ENCODE measurements at regions not wholly inside any gene's neighbourhood (a gene's known extent, or its start where the extent isn't known, plus 50 kb on each side); places are given as distances from the start of the nearest gene placed in this dataset.

DNA sequence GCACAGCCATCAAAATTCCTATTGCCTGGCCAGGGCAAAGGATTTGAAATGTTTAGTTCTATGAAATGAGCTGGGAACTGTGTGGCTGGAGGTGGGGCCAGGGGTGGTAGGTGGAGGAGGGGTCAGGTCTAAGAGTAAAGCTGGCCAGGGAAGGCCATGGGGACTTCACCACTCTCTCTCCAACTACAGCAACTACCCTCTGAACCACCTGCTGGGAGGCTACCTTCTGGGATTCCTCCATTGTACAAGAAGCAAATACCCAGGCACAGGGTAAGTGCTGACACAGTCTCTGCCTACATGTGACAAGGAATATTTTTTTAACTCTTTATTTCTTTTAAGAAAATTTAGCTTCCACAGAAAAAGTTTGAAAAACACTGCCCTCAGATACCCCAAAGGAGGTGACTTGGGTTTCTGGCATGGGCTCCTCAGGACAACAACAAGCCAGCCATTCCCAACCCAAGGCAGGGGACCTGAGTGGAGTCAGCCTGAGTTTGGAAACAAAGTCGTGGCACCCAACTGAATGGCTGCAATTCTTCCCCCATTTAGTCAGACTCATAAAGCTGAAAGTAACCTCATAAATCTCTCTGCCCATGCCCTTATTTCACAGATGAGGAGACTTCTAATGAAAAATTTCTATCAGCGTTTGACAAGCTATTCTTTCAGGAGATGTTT lies 593.8 kb upstream of the DIPK2B start:
- peaks cover 2% of the 10 kb centered on the region for H3K27me3 Mint-ChIP-seq (ENCODE audit: insufficient read depth)
- peaks cover 5% of the 10 kb centered on the region; the same call in 1 of the 2 replicates for H3K9me3 Mint-ChIP-seq

DNA sequence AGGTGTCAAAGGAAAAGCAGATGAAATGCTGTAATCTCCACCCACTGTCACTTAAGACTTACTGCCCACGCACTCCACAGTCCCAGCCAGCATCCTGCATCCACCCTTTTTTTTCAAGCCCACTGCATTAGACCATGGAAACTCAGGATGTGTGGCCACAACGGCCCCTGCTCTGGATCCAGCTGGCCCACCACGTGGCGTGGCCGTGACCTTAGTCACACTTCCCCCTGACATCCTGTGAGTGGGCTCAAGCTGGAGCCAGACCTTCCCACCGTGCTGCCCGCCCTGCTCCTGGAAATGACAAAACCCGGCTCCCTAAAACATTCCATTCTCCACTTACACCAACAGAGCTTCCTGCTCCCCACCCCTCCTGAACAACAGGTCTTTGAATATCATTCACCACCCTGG lies 588.3 kb upstream of the DIPK2B start:
- Mint-ChIP-seq H3K4me3 (peak overlapping the region; percentile 81), H3K27me3 (ENCODE audit: insufficient read depth) (peaks cover 2% of the 10 kb centered on the region; the same call in 1 of the 2 replicates), H3K9me3 (peaks cover 5% of the 10 kb centered on the region; the same call in 1 of the 2 replicates), H3K36me3 (ENCODE audit: low read depth) (peaks cover 29% of the 10 kb centered on the region), H3K4me1 (ENCODE audit: low read depth) (peaks cover 81% of the 10 kb centered on the region), H3K27ac (peak overlapping the region; percentile 93)
- DNase-seq: no peak
- TF ChIP-seq, protein P1, sequence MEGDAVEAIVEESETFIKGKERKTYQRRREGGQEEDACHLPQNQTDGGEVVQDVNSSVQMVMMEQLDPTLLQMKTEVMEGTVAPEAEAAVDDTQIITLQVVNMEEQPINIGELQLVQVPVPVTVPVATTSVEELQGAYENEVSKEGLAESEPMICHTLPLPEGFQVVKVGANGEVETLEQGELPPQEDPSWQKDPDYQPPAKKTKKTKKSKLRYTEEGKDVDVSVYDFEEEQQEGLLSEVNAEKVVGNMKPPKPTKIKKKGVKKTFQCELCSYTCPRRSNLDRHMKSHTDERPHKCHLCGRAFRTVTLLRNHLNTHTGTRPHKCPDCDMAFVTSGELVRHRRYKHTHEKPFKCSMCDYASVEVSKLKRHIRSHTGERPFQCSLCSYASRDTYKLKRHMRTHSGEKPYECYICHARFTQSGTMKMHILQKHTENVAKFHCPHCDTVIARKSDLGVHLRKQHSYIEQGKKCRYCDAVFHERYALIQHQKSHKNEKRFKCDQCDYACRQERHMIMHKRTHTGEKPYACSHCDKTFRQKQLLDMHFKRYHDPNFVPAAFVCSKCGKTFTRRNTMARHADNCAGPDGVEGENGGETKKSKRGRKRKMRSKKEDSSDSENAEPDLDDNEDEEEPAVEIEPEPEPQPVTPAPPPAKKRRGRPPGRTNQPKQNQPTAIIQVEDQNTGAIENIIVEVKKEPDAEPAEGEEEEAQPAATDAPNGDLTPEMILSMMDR (IDR thresholded peaks at IDR 0.05): no peak

More for the DNA sequence above, 593.8 kb upstream of the DIPK2B start:
- TF ChIP-seq, protein P1 (IDR thresholded peaks at IDR 0.05): no peak
- Mint-ChIP-seq H3K36me3 (ENCODE audit: low read depth) (peaks cover 27% of the 10 kb centered on the region), H3K4me3 (0 out of 2 replicates have a peak overlapping the region, but pooled peaks have one; percentile 62), H3K27ac (peak overlapping the region; percentile 65), H3K4me1 (ENCODE audit: low read depth) (peaks cover 80% of the 10 kb centered on the region)
- DNase-seq: no peak

DNA sequence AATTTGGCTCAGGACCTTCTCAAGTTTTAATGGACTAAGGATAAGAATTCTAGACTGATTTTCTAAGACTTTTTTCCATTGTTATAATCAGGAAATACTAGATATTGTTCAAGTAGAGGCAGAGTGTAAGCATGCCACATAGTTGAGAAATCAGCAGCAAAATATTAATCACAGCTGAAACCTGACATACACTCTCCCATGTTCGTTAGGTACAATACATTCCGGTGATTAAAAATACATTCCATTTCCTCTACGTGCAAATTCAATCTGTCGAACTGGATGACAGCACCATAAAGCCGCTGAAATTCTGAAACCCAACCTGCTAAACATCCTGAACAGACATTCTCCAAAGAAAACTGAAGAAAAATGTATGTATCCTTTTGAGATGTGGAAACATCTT lies 587.6 kb upstream of the DIPK2B start:
- H3K4me3 Mint-ChIP-seq: peak overlapping the region; percentile 81
- H3K27ac Mint-ChIP-seq: peak overlapping the region; percentile 93
- peaks cover 81% of the 10 kb centered on the region for H3K4me1 Mint-ChIP-seq (ENCODE audit: low read depth)
- H3K36me3 Mint-ChIP-seq (ENCODE audit: low read depth): peaks cover 31% of the 10 kb centered on the region
- TF ChIP-seq, protein P1 (IDR thresholded peaks at IDR 0.05): no peak
- H3K27me3 Mint-ChIP-seq (ENCODE audit: insufficient read depth): peaks cover 2% of the 10 kb centered on the region; the same call in 1 of the 2 replicates
- no peak for DNase-seq
- peaks cover 5% of the 10 kb centered on the region; the same call in 1 of the 2 replicates for H3K9me3 Mint-ChIP-seq

DNA sequence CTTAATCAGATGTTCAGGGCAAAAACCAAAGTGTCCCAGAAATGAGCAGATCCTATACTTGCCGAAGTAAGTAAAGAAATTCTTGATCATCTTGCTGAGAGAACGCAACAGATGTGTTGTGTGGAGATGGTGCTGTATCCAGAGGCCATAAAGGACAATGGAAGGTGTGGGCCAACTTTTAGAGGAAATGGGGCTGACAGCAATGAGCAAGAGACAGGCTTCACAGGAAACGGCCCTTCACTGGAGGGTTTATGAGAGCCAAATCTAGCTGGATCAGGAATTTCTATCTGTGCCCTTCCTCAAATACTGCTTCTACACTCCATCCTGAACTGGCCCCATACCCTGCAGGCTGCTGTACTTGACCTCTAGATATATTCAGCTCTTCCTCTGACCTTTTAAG lies 583.9 kb upstream of the DIPK2B start:
- no peak for DNase-seq
- H3K9me3 Mint-ChIP-seq: no peaks in the 10 kb centered on the region
- no peak overlapping the region for H3K4me3 Mint-ChIP-seq
- H3K27me3 Mint-ChIP-seq (ENCODE audit: insufficient read depth): peaks cover 5% of the 10 kb centered on the region
- H3K27ac Mint-ChIP-seq: peak overlapping the region; percentile 92
- peaks cover 31% of the 10 kb centered on the region for H3K36me3 Mint-ChIP-seq (ENCODE audit: low read depth)
- peaks cover 96% of the 10 kb centered on the region for H3K4me1 Mint-ChIP-seq (ENCODE audit: low read depth)
- TF ChIP-seq, protein P1 (IDR thresholded peaks at IDR 0.05): no peak

DNA sequence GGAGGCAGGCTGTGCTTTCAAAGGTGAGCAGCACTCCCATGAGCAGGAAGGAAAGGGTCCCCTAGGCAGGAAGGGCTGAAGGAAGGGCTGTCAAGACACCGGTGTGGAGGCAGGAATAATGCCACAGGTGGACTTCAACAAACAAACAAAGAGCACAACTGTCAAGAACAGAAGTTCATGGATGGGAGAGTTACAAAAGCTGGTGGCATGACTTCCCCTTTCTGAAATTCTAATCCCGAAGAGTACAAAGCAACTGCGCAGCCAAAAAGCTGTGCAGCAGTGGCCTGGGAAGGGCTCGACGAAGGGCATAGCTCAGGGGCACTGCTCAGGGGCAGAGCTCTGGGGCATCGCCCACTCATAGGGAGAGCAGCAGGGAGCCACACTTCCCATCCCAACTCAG lies 582.3 kb upstream of the DIPK2B start:
- H3K27me3 Mint-ChIP-seq (ENCODE audit: insufficient read depth): peaks cover 5% of the 10 kb centered on the region
- H3K36me3 Mint-ChIP-seq (ENCODE audit: low read depth): peaks cover 41% of the 10 kb centered on the region
- H3K4me1 Mint-ChIP-seq (ENCODE audit: low read depth): peaks cover 96% of the 10 kb centered on the region
- H3K4me3 Mint-ChIP-seq: no peak overlapping the region
- TF ChIP-seq, protein P1 (IDR thresholded peaks at IDR 0.05): no peak
- no peak for DNase-seq
- H3K9me3 Mint-ChIP-seq: no peaks in the 10 kb centered on the region
- peak overlapping the region; percentile 92 for H3K27ac Mint-ChIP-seq

Data from HFFc6 (cell line).